ENCODE measurements at regions not wholly inside any gene's neighbourhood (a gene's known extent, or its start where the extent isn't known, plus 50 kb on each side); places are given as distances from the start of the nearest gene placed in this dataset.

DNA sequence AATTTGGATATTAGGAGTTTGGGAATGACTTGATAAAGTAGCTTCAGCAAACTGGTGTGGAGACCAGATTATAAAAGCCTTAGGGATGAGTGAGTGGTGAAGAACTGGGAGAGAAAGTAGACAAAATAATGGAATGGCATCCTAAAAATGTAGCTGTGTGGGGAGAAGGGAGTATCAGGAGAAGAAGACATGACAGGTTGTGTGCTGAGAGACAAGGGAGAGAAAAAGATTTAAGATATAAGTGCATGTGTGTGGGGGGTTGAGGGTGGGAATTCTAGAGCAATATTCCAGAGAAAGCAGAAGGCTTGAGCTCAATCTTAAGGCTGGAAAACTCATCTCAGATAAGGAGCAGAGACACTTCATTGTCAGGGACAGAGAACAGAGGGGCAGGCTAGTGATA, 159.5 kb downstream of the HNMT start:
- no peak for DNase-seq
- no peaks in the 10 kb centered on the region for H4K20me1 ChIP-seq (ENCODE audit: insufficient read depth, low read length)
- ATAC-seq (ENCODE audit: insufficient read depth, low read depth), result no peak
- no peaks in the 10 kb centered on the region for H3K27me3 ChIP-seq (ENCODE audit: insufficient read depth, low read length, poor library complexity)
- no peaks in the 10 kb centered on the region for H3K36me3 ChIP-seq (ENCODE audit: insufficient read depth, low read length)
- no peak overlapping the region for H3K4me2 ChIP-seq (ENCODE audit: insufficient read depth, low read length)
- H3K4me3 ChIP-seq (ENCODE audit: low read depth in 1 of 2, low read length in 2 of 2), result no peak overlapping the region
- no peaks in the 10 kb centered on the region for H3K4me1 ChIP-seq (ENCODE audit: insufficient read depth, low read length)
- no peak overlapping the region for H3K27ac ChIP-seq (ENCODE audit: low read length)
- H3K9ac ChIP-seq (ENCODE audit: low read depth, low read length), result no peak overlapping the region
- H2AFZ ChIP-seq (ENCODE audit: low read depth, low read length), result no peak overlapping the region
- no peak for TF ChIP-seq EZH2 (IDR thresholded peaks at IDR 0.05; ENCODE audit: borderline replicate concordance, low read depth, low read length, severe bottlenecking)
- TF ChIP-seq, protein P1, sequence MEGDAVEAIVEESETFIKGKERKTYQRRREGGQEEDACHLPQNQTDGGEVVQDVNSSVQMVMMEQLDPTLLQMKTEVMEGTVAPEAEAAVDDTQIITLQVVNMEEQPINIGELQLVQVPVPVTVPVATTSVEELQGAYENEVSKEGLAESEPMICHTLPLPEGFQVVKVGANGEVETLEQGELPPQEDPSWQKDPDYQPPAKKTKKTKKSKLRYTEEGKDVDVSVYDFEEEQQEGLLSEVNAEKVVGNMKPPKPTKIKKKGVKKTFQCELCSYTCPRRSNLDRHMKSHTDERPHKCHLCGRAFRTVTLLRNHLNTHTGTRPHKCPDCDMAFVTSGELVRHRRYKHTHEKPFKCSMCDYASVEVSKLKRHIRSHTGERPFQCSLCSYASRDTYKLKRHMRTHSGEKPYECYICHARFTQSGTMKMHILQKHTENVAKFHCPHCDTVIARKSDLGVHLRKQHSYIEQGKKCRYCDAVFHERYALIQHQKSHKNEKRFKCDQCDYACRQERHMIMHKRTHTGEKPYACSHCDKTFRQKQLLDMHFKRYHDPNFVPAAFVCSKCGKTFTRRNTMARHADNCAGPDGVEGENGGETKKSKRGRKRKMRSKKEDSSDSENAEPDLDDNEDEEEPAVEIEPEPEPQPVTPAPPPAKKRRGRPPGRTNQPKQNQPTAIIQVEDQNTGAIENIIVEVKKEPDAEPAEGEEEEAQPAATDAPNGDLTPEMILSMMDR (IDR thresholded peaks at IDR 0.05; ENCODE audit: borderline replicate concordance, extremely low read depth, low read length, poor library complexity, severe bottlenecking), result no peak
- no peaks in the 10 kb centered on the region for H3K79me2 ChIP-seq (ENCODE audit: insufficient read depth, low read length)
- H3K9me3 ChIP-seq (ENCODE audit: insufficient read depth, low read length, severe bottlenecking), result no peaks in the 10 kb centered on the region

DNA sequence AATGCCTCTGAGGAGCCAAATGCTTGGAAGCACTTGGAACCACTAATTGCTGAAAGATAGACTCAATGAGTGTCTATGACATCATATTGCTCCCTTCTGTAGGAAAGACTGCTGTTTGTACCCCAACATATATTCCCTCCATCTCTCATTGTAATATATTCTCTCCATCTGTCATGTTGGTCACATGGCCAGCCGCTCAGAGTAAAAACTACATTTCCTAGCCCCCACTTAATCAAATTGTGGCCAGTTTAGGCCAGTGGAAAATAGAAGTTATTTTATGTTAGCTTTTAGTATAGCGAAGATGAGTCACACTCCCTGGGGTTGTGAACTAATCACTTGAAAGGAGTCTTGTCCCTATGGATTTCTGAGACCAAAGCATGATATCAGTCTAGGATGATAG, 160.2 kb downstream of the HNMT start:
- Histone ChIP-seq H3K4me1 (ENCODE audit: insufficient read depth, low read length) (no peaks in the 10 kb centered on the region), H3K9me3 (ENCODE audit: insufficient read depth, low read length, severe bottlenecking) (no peaks in the 10 kb centered on the region), H4K20me1 (ENCODE audit: insufficient read depth, low read length) (no peaks in the 10 kb centered on the region), H2AFZ (ENCODE audit: low read depth, low read length) (no peak overlapping the region), H3K27me3 (ENCODE audit: insufficient read depth, low read length, poor library complexity) (no peaks in the 10 kb centered on the region), H3K79me2 (ENCODE audit: insufficient read depth, low read length) (no peaks in the 10 kb centered on the region), H3K36me3 (ENCODE audit: insufficient read depth, low read length) (no peaks in the 10 kb centered on the region), H3K9ac (ENCODE audit: low read depth, low read length) (no peak overlapping the region), H3K4me3 (ENCODE audit: low read depth in 1 of 2, low read length in 2 of 2) (no peak overlapping the region), H3K27ac (ENCODE audit: low read length) (no peak overlapping the region), H3K4me2 (ENCODE audit: insufficient read depth, low read length) (no peak overlapping the region)
- ATAC-seq (ENCODE audit: insufficient read depth, low read depth), result no peak
- TF ChIP-seq EZH2 (IDR thresholded peaks at IDR 0.05; ENCODE audit: borderline replicate concordance, low read depth, low read length, severe bottlenecking), result no peak
- TF ChIP-seq, protein P1 (IDR thresholded peaks at IDR 0.05; ENCODE audit: borderline replicate concordance, extremely low read depth, low read length, poor library complexity, severe bottlenecking), result no peak
- DNase-seq, result no peak

DNA sequence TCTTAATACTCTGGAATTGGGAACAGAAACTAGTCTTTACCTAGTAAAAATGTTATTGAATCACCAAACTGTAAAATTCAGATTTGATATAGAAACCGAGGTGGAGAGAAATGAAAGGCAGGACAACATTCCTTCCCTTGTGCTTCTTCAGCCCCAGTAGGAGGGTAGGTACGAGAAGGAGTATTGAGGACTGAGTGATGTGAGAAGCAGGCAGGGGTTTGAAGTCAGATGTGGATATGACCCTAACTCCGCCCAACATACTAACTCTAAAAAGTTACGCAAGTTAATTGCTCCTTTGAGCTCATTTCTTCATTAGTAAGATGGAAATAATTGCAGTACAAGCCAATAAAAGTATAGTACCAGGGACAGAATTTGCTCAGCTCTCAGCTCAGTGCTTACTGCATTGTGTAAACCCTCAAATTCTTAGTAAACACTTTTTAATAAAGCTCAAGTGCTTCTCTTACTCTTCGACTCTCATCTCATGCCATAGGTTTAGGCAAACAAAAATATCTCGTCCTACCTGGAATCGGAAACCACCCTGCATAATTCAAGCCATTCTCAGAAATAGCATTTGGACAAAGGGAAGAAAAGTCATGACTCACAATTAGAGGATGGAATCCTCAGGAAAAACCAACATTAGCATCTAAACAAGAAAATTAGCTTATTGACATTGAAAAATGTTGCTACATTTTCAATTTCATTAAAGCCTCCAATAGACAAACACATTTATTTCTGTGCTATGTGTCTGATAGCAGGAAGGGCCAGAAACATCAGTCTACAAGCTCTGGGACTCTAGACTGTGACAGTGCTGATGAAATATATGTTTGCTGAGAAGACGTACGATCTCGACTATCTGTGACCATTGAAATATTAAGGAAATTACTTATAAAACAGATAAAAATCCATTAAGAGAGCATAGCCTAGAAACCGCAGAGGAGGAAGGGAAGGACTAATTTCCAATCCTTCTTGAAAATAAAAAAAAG, 161.3 kb downstream of the HNMT start:
- Histone ChIP-seq H3K27ac (ENCODE audit: low read length) (no peak overlapping the region), H3K4me1 (ENCODE audit: insufficient read depth, low read length) (no peaks in the 10 kb centered on the region), H3K4me3 (ENCODE audit: low read depth in 1 of 2, low read length in 2 of 2) (no peak overlapping the region), H3K9ac (ENCODE audit: low read depth, low read length) (no peak overlapping the region), H3K36me3 (ENCODE audit: insufficient read depth, low read length) (no peaks in the 10 kb centered on the region), H4K20me1 (ENCODE audit: insufficient read depth, low read length) (no peaks in the 10 kb centered on the region), H3K4me2 (ENCODE audit: insufficient read depth, low read length) (no peak overlapping the region), H2AFZ (ENCODE audit: low read depth, low read length) (no peak overlapping the region), H3K27me3 (ENCODE audit: insufficient read depth, low read length, poor library complexity) (no peaks in the 10 kb centered on the region), H3K79me2 (ENCODE audit: insufficient read depth, low read length) (no peaks in the 10 kb centered on the region), H3K9me3 (ENCODE audit: insufficient read depth, low read length, severe bottlenecking) (no peaks in the 10 kb centered on the region)
- ATAC-seq (ENCODE audit: insufficient read depth, low read depth) (no peak), DNase-seq (no peak)
- TF ChIP-seq, protein P1 (IDR thresholded peaks at IDR 0.05; ENCODE audit: borderline replicate concordance, extremely low read depth, low read length, poor library complexity, severe bottlenecking), result no peak
- no peak for TF ChIP-seq EZH2 (IDR thresholded peaks at IDR 0.05; ENCODE audit: borderline replicate concordance, low read depth, low read length, severe bottlenecking)
